ENCODE measurements at regions not wholly inside any gene's neighbourhood (a gene's known extent, or its start where the extent isn't known, plus 50 kb on each side); places are given as distances from the start of the nearest gene placed in this dataset.

DNA sequence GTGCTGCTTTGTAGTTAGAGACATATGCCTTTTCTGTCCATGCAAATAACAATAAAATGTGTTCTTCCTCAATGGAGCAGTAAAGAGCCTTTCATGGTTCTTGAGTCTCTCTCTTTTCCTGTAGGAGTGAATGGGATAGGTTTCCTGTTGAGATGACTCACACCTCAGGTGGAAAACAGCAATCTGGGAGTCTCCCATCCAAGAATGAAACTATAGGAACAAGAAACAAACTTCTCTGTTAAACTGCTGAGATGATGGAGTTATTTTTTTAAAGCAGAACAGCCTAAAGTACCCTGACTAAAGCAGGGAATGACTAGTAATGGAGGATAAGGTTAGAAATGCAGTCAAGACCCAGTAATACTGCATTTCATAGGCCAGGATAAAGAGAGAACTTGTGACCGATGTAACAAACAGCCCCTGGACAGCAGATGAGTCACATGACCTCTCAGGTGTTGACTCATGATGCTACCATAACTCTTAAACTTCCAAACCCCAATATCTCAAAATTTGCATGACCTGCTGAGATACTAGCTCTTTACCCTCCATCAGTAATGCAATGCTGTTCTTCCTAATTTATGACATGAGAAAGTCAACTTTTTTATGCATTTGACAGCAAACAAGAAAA is 548.9 kb downstream of the CBLN4 start:
- Histone ChIP-seq H4K91ac (ENCODE audit: insufficient read length, low read depth, low read length) (no peak overlapping the region), H3K23me2 (ENCODE audit: insufficient read length, low read depth, low read length, poor library complexity, severe bottlenecking) (no peaks in the 10 kb centered on the region), H2BK12ac (ENCODE audit: insufficient read length, low read depth, low read length) (no peak overlapping the region), H3K4me2 (ENCODE audit: insufficient read depth, insufficient read length, low read length) (no peak overlapping the region), H4K20me1 (ENCODE audit: control insufficient read depth, insufficient read depth, insufficient read length) (no peaks in the 10 kb centered on the region), H3K56ac (ENCODE audit: insufficient read length, low read depth, low read length) (no peak overlapping the region), H2BK5ac (ENCODE audit: insufficient read length, low read length) (no peak overlapping the region), H3K27me3 (ENCODE audit: insufficient read depth, low read length) (no peaks in the 10 kb centered on the region), H3K79me1 (ENCODE audit: insufficient read depth, low read depth, low read length, poor library complexity, severe bottlenecking) (no peaks in the 10 kb centered on the region), H3K9me3 (ENCODE audit: control insufficient read depth, low read depth, low read length) (no peaks in the 10 kb centered on the region), H2BK20ac (ENCODE audit: low read depth, low read length, poor library complexity, severe bottlenecking) (no peak overlapping the region), H3K14ac (ENCODE audit: insufficient read depth, low read length) (no peak overlapping the region), H3K4ac (ENCODE audit: low read depth, low read length) (no peak overlapping the region), H3K79me2 (ENCODE audit: insufficient read depth, low read length) (no peaks in the 10 kb centered on the region), H3K18ac (ENCODE audit: insufficient read length, low read depth, low read length) (no peak overlapping the region), H3K4me1 (ENCODE audit: insufficient read depth, low read length) (no peaks in the 10 kb centered on the region), H3K23ac (ENCODE audit: insufficient read length, low read depth, low read length) (no peak overlapping the region), H2BK15ac (ENCODE audit: low read depth, low read length) (no peak overlapping the region), H2BK120ac (ENCODE audit: low read depth, low read length, poor library complexity, severe bottlenecking) (no peak overlapping the region), H2AK5ac (ENCODE audit: insufficient read length, low read length) (no peak overlapping the region), H3K9ac (ENCODE audit: extremely low read depth, insufficient read length, low read length) (no peak overlapping the region), H3T11ph (ENCODE audit: low read length) (no peak overlapping the region), H4K5ac (ENCODE audit: insufficient read length, low read depth, low read length) (no peak overlapping the region), H2AFZ (ENCODE audit: low read length) (no peak overlapping the region), H3K27ac (ENCODE audit: insufficient read length, low read depth, low read length) (no peak overlapping the region), H4K8ac (replicated peaks; ENCODE audit: insufficient read length, low read depth, low read length) (no peak overlapping the region)
- Mint-ChIP-seq H3K27ac (no peak overlapping the region), H3K27me3 (ENCODE audit: low read depth) (no peaks in the 10 kb centered on the region), H3K4me3 (no peak overlapping the region), H3K4me1 (peaks cover 0 to 4% of the 10 kb centered on the region in 2 experiments; a peak in 1 of 4 replicates), H3K36me3 (ENCODE audit: insufficient read depth in 1 of 3, low read depth in 3 of 3) (no peaks in the 10 kb centered on the region), H3K9me3 (no peaks in the 10 kb centered on the region)
- DNase-seq = no peak
- no CpG with 5 or more reads among the region's 1 CpG for WGBS (ENCODE audit: extremely low coverage, insufficient read length, low lambda C conversion rate)
- no peak for TF ChIP-seq CTCF (conservative IDR thresholded peaks at IDR 0.05)

Measured in H9 (cell line).